ENCODE measurements at regions not wholly inside any gene's neighbourhood (a gene's known extent, or its start where the extent isn't known, plus 50 kb on each side); places are given as distances from the start of the nearest gene placed in this dataset.
"Not testable (repeated sequence)": the region's sequence is repeated elsewhere in the genome, so short reads cannot be mapped to it uniquely, and the experiment has no call there.

DNA sequence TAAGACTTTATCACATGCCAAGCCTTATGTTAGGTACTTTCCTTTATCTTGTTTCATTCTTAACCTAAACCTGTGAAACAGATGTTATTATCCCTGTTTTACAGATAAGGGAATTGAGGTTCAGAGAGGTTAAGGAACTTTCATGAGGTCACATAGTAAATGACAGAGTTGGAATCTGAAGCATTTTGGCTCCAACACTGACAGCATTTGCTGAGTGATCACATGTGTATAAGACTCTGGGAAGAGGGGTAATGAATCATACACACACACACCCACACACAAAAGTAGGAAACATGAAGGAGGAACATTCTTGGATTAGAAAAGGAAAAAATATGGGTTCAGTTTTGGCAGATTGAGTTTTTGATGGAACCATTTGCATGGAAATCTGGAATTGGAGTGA lies 212.5 kb downstream of the GJA1 start:
- no peak for DNase-seq

DNA sequence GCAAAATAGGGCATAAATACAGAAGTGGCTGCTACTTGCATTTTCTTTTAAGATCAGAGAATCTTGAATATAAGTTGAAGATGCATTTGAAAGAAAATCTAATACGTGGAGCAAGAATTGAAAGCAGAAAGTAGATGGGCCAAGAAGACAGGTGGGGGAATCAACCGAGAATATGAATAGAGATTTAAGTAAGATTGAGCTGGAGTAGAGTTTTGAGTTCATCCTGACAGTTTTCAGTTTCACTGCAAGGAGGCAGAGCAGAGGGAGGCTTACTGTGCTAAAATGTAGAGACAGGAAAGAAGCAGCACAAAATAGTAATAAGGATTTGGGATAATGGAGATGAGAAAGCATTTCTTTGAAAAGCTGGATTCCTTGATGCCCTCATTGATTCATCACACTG lies 214.5 kb downstream of the GJA1 start:
- no peak for DNase-seq

GRCh38 chr6:121651420-121651819 lies 216.0 kb downstream of the GJA1 start:
- no peak for DNase-seq

- no peak for DNase-seq
These were observed 216.8 kb downstream of the GJA1 start for GRCh38 chr6:121652223-121652622.

DNA sequence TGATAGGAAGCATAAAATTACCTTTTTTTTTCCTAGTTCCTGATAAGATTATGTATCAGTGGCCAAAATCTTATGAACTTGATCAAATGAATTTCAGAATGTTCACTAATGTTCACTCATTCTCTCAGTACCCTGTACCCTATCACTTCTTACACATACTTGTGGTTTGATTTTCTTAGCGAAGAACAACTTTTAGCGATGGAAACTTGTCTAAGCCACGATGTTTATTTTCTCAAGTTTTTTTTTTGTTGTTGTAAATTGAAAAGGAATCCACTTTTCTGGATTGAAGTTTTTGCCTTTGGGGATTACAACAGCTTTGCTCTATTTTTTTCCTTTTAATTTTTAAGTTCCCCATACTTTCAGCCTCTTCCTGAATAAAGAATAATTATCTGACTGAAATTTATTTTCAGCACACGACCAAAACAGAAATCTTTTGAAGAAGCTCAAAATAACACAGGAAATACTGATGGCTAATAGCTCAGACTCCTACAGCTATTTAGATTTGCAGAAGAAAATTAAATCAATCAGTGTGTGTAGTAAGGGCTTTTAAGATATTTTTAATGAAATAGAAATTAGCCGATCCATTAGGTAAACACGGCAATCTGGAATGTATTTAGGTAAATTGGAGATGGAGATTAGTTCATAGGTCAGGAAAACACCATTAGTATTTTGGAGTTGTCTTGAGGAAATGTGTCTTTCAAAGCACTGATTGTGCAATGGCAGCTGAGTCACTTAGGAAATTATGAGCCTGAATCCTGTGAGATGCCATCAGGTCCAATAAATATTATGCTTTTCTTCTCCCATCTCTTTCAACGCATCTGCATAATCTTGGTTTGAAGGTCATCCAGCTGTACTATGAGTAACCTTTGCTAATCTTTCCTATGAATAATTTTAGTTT lies 217.5 kb downstream of the GJA1 start:
- DNase-seq, result no peak

- no peak for DNase-seq
These were observed 218.2 kb downstream of the GJA1 start for GRCh38 chr6:121653624-121654008.

DNA sequence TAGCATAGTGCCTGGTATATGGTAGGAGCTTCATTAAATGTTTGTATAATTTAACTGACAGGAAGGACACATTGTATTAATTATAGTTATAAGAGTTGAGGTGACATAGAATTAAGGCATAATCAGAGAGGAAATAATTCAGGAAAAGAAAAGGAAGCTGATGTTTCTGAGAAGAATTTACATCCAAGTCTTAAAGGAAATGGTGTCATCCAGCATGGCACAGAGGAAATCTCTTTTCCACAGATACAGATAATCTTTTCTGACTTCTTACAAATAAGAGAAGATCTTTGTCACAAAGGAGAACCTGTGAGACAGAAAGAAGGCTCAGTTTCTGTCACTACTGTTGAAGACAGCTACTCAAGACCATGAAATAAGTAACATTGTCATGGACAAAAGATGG lies 222.5 kb downstream of the GJA1 start:
- DNase-seq, result no peak

DNA sequence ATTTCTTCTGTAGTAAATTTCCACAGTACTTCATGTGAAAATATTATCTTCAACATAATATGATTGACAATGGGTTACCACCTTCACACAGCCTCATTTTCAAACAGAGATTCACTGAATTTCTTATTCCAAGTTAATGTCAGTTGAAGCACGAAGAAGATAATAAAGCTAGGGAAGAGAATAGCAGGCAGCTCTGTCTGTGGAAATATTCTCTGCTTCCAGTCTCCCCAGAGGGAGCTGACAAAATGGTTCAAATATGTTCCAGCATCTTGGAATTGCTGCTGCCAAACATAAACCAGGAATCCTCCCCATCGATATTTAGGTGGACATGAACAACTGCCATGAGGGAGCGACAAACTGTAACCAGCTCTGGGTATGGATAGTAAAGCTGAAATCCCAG lies 224.8 kb downstream of the GJA1 start:
- DNase-seq, result no peak

- no peak for DNase-seq
These were observed 227.9 kb downstream of the GJA1 start for GRCh38 chr6:121663292-121663810.

DNA sequence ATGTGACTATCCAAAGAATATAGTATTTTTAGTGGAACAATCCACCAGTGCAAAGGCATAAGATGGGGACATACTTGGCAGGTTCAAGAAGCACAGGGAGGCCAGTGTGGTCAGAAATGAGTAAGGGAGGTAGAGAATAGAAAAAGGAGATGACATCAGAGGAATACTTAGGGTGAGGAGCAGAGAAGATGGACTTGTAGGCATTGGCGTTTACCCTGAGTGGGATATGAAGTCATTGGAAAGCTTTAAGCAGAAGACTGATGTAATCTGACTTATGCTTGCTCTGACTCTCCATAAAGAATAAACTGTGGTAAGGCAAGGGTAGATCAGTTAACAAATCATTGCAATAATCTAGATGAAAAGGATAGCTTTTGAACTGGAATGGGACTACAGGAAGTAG lies 228.7 kb downstream of the GJA1 start:
- no peak for DNase-seq

- no peak for DNase-seq
These were observed 231.4 kb downstream of the GJA1 start for GRCh38 chr6:121666814-121667213.

DNA sequence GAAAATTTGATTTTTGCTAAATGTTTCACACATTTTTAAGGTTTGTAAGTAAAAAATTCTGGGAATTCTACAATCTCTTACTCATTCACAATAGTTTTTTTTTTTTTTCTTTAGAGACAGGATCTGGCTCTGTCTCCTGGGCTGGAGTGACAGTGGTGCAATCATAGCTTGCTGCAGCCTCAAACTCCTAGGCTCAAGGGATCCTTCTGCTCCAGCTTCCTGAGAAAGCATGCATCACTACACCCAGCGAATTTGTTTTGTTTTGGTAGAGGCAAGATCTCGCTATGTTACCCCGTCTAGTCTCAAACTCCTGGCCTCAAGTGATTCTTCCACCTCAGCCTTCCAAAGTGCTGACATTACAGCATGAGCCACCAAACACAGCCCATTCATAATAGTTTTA lies 232.8 kb downstream of the GJA1 start:
- no peak for DNase-seq

DNA sequence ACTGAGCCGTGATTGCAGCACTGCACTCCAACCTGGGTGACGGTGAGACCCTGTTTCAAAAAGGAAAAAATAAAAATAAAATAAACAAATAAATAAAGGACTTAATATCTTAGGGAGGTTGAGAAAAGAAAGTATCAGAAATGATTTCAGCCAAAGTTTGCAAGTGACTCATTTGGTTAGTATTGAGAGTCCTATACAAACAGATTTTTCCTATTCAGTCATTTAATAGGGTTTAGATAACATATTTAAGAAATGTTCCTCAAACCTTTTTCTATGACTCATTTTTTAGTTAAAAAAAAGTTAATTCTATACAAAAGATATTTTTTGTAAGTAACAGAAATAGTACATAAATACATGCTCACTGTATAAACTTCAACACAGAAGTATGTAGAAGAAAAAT lies 235.1 kb downstream of the GJA1 start:
- no peak for DNase-seq

- DNase-seq, result no peak
These were observed 242.1 kb downstream of the GJA1 start for GRCh38 chr6:121677571-121677970.

DNA sequence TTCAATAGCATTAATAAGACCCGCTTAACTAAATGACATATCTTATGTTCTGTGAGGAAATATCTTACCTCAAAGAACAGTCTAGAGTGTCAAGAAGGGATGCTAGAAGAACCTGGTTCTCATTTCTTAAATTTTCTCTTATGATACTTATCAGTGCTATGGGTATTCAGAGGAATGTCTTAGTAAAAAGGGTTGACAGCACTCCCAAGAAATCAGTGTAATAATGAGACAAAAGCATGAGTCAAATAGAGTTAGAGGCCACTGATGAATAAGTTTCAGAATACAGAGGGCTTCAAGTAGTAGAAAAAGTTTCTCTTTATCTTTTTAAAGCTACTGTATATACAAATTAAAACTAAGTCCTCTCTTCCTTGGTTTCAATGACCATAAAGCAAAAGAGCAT lies 242.8 kb downstream of the GJA1 start:
- no peak for DNase-seq

DNA sequence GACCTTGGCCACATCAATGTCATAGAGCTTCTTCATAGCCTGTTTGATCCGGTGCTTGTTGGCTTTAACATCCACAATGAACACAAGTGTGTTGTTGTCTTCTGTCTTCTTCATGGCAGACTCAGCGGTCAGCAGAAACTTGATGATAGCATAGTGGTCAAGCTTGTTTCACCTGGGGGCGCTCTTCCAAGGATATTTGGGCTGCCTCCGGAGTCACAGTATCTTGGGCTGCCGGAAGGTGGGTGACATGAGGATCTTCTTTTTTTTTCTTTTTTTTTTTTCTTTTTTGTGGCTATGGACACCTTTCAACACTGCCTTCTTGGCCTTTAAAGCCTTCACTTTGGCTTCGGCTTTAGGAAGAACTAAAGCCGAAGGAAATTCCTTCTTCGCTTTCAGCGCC lies 244.6 kb downstream of the GJA1 start:
- no peak for DNase-seq

DNA sequence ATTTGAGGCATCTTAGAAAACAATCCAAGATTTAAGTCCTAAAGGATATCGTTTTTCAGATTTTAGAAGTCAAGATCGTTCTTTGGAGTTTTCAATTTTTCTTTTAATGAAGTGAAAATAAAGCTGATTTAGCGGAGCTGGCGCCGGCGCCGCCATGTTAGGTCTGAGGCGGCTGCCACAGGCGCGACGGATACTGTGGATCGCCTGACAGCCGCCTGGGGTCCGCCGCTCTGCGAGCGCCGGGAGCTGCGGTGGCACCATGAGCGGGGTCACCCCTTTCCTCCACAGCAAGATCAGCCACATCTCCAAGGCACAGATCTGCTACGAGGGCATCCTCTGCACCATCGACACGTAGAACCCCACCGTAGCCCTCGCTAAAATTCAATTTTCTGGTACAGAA lies 247.2 kb downstream of the GJA1 start:
- DNase-seq, result no peak

- not testable (repeated sequence) for DNase-seq
These were observed 250.4 kb downstream of the GJA1 start for GRCh38 chr6:121685806-121686205.

DNA sequence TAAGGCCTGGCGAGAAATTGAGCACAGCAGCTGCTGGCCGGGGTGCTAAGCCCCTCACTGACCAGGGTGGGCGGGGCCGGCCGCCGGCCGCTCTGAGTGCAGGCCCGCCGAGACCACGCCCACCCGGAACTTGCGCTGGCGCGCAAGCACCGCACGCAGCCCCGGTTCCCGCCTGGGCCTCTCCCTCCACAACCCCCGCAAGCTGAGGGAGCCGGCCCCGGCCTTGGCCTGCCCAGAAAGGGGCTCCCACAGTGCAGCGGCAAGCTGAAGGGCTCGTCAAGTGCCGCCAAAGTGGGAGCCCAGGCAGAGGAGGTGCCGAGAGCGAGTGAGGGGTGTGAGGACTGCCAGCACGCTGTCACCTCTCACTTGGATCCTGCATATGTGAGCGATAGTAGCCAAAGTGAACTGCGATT lies 251.2 kb downstream of the GJA1 start:
- DNase-seq, result no peak

DNA sequence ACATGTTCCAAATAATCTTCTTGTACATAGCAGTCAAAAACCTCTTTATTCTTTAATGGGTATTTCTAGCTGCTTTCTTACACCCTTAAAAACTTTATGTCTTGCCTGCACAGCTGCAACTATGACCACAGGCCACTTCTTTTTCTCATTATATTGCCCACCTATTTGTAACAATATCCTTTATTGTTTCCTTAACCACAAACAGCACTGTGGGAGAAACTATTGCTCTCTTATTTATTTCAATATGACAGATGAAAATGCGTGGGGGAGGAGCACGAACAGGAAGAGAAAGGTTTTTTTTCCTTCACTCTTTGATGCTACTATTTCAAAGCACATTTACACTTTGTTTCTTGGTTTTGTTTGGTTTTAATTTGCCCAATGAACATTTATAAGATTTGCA lies 253.5 kb downstream of the GJA1 start:
- DNase-seq, result no peak

DNA sequence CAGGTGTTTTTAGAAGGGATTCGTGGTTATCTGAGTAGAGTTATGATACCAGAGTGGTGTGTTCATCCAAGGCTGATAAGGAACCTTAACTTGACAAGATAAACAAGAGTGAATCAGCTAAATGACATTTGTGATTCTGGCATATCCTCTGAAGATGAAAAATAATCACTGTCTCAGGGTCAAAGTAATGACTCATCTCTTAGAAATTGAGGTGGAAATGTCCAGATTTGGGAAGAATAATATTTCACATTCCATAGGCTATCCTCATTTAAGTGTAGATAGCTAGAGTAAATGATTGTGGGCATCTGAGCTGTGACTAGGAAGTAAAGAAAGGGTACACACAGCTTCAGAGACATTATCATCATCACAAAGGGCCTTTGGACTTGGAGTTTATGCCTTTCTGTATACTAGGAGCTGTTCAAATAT lies 255.7 kb downstream of the GJA1 start:
- no peak for DNase-seq

GRCh38 chr6:121694389-121694788 lies 258.9 kb downstream of the GJA1 start:
- no peak for DNase-seq

DNA sequence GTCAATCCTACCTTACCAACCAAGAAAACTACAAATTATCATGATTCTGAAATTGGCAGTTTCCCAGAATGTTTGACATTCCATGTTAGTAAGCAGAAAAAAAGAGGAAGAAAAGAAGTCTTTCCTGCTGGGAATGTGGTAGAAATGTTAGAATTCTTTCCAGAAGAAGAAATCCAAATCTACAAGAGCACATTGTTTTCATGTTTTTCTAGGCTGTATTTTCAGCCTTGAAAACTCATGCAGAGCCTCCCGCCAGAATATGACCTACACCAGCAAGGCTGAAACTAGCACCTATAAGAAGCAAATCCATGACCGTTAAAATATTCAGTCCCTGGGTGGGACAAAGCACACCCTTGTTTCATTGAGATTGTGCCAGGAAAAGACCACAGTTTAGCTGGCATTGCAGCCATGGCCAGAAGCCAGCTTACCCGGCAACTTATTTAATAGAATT lies 259.4 kb downstream of the GJA1 start:
- DNase-seq, result no peak

DNA sequence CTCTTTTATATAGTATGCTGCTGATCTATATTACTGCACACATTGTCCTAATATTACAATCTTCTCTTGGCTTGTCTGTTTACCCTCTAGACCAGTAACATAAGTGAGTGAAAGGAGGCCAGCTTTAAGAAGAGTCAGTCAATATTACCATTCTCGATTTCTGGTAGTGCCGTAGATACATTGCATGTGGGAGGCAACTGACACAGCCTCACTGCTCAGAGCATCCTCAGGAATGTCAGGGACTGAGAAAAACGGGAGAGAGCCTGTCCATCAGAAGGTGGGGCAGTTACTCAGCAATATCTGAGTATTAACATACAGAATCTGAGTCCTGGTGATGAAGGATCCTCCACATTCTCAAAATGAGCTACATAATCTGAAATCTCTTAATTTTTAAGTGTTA lies 259.9 kb downstream of the GJA1 start:
- no peak for DNase-seq

GRCh38 chr6:121697921-121698320 lies 262.5 kb downstream of the GJA1 start:
- DNase-seq, result no peak

Measured in stimulated activated CD4-positive, alpha-beta T cell treated with anti-CD3 and anti-CD28 coated beads, Interleukin-4, amount 100 ng/mL, for 4 hours (primary cell).